ENCODE measurements at regions not wholly inside any gene's neighbourhood (a gene's known extent, or its start where the extent isn't known, plus 50 kb on each side); places are given as distances from the start of the nearest gene placed in this dataset.

- Histone ChIP-seq H3K23me2 (ENCODE audit: low read depth, low read length) (no peaks in the 10 kb centered on the region), H2BK5ac (ENCODE audit: low read depth, low read length) (no peak overlapping the region), H3K4ac (replicated peaks; ENCODE audit: insufficient read length, low read depth, low read length) (no peak overlapping the region), H3K27me3 (replicated peaks in 1 of 4; ENCODE audit: control insufficient read depth in 3 of 4, extremely low read depth in 1 of 4, insufficient read depth in 3 of 4, low read length in 3 of 4) (no peaks in the 10 kb centered on the region), H2BK15ac (ENCODE audit: low read length) (no peak overlapping the region), H3K18ac (ENCODE audit: extremely low read depth, low read length) (no peak overlapping the region), H3K36me3 (ENCODE audit: control insufficient read depth in 2 of 4, insufficient read depth in 4 of 4, low read length in 3 of 4) (no peaks in the 10 kb centered on the region), H3K79me2 (ENCODE audit: control insufficient read depth in 1 of 2, insufficient read depth in 2 of 2, low read length in 2 of 2) (no peaks in the 10 kb centered on the region), H3K79me1 (ENCODE audit: low read depth, low read length) (no peaks in the 10 kb centered on the region), H4K8ac (ENCODE audit: extremely low read depth, insufficient read depth, low read length) (no peak overlapping the region), H2AFZ (ENCODE audit: low read length) (no peak overlapping the region), H2BK12ac (ENCODE audit: low read depth, low read length) (no peak overlapping the region), H4K5ac (ENCODE audit: insufficient read length, low read depth, low read length) (no peak overlapping the region), H3K56ac (replicated peaks; ENCODE audit: insufficient read length, low read depth, low read length) (no peak overlapping the region), H2BK20ac (ENCODE audit: low read length) (no peak overlapping the region), H3K14ac (ENCODE audit: insufficient read length) (no peak overlapping the region), H3K9ac (replicated peaks in 1 of 4; ENCODE audit: extremely low read depth in 1 of 4, low read depth in 3 of 4, low read length in 3 of 4) (no peak overlapping the region), H3K4me3 (ENCODE audit: extremely low read depth in 1 of 4, insufficient read depth in 2 of 4, low read depth in 3 of 4, low read length in 4 of 4) (no peak overlapping the region), H3K4me2 (ENCODE audit: insufficient read depth in 1 of 2, low read depth in 2 of 2, low read length in 2 of 2) (no peak overlapping the region), H4K91ac (replicated peaks; ENCODE audit: insufficient read length, low read length) (no peak overlapping the region), H3K23ac (ENCODE audit: insufficient read length) (no peak overlapping the region), H2BK120ac (replicated peaks; ENCODE audit: low read depth, low read length) (no peak overlapping the region), H3K9me3 (ENCODE audit: insufficient read depth in 2 of 2, low read depth in 1 of 2, low read length in 1 of 2) (no peaks in the 10 kb centered on the region), H2AK5ac (ENCODE audit: low read depth, low read length) (no peak overlapping the region), H4K20me1 (replicated peaks in 1 of 2; ENCODE audit: control insufficient read depth in 1 of 2, insufficient read depth in 2 of 2, low read length in 2 of 2) (no peaks in the 10 kb centered on the region), H3K4me1 (replicated peaks in 1 of 4; ENCODE audit: control insufficient read depth in 3 of 4, insufficient read depth in 4 of 4, low read length in 3 of 4) (peaks cover 0 to 9% (median 3%) of the 10 kb centered on the region in 4 experiments; a peak in 2 of 7 replicates), H3K27ac (ENCODE audit: low read depth, low read length) (no peak overlapping the region)
- no peak for DNase-seq (ENCODE audit: low read depth in 1 of 2, low spot score in 2 of 2)
- ChIA-PET CTCF (ENCODE audit: partially characterized antibody) (no interaction called here), POLR2A (ENCODE audit: partially characterized antibody) (no interaction called here)
- FAIRE-seq, result no peak
- 89% methylated on average over 1 of the region's 1 CpG; no CpG with 5 or more reads in 1 of the 2 experiments for WGBS, 2 experiments (ENCODE audit: extremely low coverage in 1 of 2, insufficient coverage in 1 of 2, insufficient read length in 1 of 2, insufficient replicate concordance in 2 of 2, low coverage in 1 of 2, low lambda C conversion rate in 2 of 2, missing lambda C conversion rate in 1 of 2)
- no peak for TF ChIP-seq ASH2L (IDR thresholded peaks at IDR 0.05; ENCODE audit: low read length)
- TF ChIP-seq, protein P1, sequence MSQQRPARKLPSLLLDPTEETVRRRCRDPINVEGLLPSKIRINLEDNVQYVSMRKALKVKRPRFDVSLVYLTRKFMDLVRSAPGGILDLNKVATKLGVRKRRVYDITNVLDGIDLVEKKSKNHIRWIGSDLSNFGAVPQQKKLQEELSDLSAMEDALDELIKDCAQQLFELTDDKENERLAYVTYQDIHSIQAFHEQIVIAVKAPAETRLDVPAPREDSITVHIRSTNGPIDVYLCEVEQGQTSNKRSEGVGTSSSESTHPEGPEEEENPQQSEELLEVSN (IDR thresholded peaks at IDR 0.05), result no peak
- TF ChIP-seq, protein P2, sequence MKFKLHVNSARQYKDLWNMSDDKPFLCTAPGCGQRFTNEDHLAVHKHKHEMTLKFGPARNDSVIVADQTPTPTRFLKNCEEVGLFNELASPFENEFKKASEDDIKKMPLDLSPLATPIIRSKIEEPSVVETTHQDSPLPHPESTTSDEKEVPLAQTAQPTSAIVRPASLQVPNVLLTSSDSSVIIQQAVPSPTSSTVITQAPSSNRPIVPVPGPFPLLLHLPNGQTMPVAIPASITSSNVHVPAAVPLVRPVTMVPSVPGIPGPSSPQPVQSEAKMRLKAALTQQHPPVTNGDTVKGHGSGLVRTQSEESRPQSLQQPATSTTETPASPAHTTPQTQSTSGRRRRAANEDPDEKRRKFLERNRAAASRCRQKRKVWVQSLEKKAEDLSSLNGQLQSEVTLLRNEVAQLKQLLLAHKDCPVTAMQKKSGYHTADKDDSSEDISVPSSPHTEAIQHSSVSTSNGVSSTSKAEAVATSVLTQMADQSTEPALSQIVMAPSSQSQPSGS (IDR thresholded peaks at IDR 0.05; ENCODE audit: low read length), result no peak
- peak; percentile 85; the same call in 1 of the 2 replicates for TF ChIP-seq MAFK (IDR thresholded peaks at IDR 0.05; ENCODE audit: low read depth, low read length)
- TF ChIP-seq SIRT6 (IDR thresholded peaks at IDR 0.05; ENCODE audit: low read length), result no peak
Observed at GRCh38 chr2:103815731-103816130, 1038.2 kb upstream of the POU3F3 start.

All from H1 (cell line).